GM19035 (cell line): ENCODE measurements at regions not wholly inside any gene's neighbourhood (a gene's known extent, or its start where the extent isn't known, plus 50 kb on each side); places are given as distances from the start of the nearest gene placed in this dataset.

ENCODE experiments used
- ATAC-seq: cut with Tn5 transposase; IDR thresholded peaks from one replicate; pipeline ENCODE4 v1.9.1; 2021; ENCODE audit not compliant: unreplicated experiment

- ATAC-seq, result peak; percentile 76
Observed at GRCh38 chr6:99091985-99092384, 144.2 kb upstream of the FBXL4 start.

- no peak for ATAC-seq
Observed at GRCh38 chr6:99080191-99080590, 132.4 kb upstream of the FBXL4 start.

GRCh38 chr6:99079058-99079457 lies 131.3 kb upstream of the FBXL4 start:
- no peak for ATAC-seq

GRCh38 chr6:99073223-99073622 lies 125.5 kb upstream of the FBXL4 start:
- ATAC-seq, result no peak

DNA sequence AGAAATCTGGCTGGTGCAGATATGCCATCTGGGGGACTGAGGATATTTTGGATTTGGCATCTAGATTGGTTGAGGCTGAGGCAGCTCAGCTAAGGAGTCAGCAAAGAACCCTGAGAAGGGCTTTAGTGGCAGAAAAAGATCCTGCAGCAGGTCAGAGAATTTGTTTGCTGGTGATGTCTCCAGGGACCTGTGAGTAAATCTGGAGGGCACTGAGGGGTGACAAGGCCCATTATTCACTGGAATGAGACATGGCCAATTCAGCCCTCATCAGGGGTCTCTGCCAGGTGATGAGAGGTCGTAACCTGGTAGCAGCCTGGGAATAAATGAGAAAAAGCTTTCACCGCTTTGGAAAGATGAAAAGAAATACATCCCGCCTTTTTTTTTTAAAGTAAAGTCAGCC lies 118.3 kb upstream of the FBXL4 start:
- ATAC-seq, result no peak

DNA sequence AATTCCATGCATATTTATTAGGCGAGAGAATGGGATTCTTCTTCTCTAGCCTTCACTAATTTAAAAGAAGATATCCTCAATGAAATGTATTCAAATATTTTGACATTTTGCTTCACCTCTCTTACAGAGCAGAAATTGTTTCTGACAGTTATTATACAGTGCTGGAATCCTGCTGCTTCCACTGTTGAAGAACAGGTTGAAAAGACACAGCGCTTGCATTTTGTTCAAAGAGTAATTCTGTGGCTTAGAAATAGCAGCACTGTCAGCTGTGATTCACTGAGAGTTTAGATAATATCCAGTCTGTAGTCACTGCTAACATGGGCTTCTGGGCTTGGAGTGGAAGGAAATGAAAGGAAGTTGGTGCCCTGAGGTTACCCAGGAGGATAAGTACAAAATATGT lies 117.1 kb upstream of the FBXL4 start:
- no peak for ATAC-seq

GRCh38 chr6:99036672-99037071 lies 88.9 kb upstream of the FBXL4 start:
- ATAC-seq, result no peak

GRCh38 chr6:99032396-99032795 lies 84.7 kb upstream of the FBXL4 start:
- no peak for ATAC-seq

DNA sequence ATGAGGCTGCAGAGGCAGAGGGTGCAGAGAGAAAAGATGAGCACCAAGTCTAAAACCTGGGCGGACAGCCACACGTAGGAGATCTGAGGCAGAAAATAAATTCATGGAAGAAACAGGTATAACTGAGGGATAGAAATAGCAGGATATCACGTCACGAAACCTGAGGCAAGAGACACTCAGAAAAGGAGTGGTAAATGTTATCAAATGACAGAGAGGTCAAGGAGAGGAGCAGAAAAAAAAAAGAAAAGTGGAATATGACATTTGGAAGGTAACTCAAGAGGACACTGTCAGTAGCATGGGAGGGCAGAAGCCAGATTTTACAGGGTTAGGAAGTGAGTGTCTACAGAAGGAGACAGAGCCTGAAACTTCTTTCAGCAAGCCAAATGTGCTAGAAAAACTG lies 84.2 kb upstream of the FBXL4 start:
- ATAC-seq, result no peak

- ATAC-seq, result no peak
Observed at GRCh38 chr6:99030915-99031314, 83.2 kb upstream of the FBXL4 start.

DNA sequence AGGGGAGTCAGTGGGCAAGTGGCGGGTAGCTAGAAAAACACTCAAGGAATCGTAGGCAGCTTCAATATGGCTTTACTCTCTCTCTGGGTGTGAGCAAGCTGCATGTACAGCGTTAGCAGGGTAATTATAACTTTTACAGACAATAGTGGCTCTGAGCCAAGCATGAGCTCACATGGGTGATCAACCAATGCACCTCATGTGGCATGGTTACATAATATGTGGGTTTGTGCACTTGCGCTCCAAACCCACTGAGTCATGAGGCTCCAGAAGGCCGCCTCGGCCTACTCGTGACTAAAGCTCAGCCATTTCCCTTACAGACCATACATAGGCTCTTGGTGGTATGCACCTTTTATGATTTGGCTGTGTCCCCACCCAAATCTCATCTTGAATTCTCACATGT lies 78.4 kb upstream of the FBXL4 start:
- no peak for ATAC-seq

DNA sequence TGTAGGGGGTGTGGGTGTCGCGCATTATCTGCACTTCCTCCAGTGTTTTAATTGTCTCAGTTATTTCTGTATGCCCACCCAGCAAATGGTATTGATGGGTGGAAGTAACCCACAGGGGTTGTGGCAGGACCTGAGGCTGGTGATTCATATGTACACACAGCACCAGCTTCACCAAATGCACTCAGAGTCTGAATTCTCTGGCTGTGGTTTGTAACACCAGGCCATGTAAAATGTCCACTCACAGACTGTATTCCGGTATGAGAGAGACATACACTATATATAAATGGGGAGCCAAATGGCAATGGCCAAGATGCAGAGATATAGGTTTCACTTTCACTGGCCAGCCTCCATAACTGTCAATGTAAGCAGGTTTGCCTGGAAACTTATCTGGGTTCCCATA lies 76.3 kb upstream of the FBXL4 start:
- no peak for ATAC-seq

GRCh38 chr6:99022039-99022609 lies 74.4 kb upstream of the FBXL4 start:
- ATAC-seq, result no peak

GRCh38 chr6:99019381-99019780 lies 71.6 kb upstream of the FBXL4 start:
- ATAC-seq, result no peak

DNA sequence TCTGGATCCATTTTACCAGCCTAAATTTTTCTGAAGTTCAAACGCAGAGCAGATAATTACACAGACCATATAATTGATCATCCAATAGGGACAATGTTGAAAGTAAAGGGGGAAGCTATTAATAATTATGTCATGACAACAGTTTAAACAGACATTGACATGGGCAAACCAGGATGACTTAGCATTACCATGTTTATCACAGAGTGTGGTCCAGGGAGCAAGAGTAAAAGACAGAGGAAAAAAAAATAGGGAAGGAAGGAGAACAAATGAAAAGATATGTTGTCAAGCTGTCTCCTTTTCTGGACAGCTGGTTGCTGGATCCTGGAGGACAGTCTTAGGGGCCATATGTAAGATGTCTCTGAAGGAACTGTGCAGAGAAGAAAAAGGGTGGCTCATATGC lies 69.4 kb upstream of the FBXL4 start:
- ATAC-seq, result no peak

DNA sequence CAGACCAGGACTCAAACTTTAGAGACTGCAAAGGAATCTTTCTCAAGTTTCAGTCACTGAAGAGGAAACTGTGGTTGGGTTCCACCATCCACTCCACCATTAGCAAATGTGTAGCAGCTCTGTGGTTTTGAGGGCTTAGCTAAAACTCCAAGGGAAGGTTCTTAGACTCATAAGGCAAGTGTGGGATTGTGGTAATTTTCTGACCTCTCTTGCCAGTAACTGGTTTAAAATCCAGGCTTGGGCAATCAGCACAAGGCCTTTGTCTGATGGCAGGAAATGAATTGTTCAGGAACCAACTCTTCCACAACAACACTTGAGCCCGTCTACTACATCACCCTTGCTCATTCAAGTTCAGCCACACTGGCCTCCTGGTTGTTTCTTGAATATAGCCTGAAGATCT lies 68.6 kb upstream of the FBXL4 start:
- ATAC-seq, result no peak

DNA sequence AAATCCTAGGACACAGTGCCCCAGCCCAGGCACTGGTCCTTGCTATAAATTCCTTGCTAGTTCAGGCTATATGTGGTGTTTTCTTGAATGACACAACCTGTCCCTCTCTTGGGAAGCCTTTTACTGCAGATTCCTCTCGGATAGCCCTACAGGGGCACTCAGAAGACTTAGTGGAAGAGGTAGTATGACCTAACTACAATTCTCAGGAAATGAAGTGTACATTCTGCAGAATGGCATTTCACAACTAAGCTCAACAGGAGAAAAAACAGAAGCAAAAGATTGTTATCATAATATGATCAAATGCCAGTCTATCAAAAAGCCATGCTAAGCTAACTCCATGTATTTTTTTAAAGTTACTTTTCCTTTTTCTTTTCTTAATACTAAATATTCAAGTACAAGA lies 66.3 kb upstream of the FBXL4 start:
- no peak for ATAC-seq

DNA sequence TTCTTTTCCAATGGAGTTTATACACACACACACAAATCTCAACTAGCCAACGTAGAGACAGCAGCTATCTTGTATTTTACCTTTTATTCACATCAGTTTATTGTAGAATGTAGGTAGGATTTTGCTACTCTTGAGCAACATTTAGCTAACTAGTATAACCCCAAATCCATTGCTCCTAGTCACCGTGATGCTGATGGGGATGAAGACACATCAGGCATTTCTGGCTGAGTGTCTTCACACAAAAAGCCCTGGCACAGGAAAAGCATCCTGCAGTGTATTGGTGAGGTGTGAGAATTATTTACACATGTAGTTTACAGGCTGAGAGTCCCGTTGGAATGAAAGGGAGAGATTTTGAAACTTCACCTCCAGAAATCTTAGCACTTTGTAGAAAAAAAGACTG lies 65.9 kb upstream of the FBXL4 start:
- no peak for ATAC-seq

- no peak for ATAC-seq
Observed at GRCh38 chr6:99013145-99013544, 65.4 kb upstream of the FBXL4 start.

DNA sequence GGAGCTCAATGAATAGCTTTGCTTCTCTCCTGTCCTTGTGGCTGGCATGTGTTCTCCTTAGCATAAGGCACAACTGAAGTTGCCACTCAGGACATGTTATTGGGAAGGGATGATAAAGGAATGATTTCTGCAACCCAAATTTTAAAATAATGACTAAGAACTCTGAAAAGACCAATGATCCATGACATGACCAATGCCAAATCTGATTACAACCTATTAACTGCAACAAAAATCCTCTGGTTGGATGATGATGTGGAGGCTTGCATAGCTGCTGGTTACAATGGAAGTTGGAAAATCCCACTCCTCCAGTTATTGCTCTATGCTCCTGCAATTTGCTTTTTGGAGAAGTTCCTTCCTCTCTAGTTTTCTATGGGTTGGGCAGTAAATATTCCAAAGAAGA lies 63.4 kb upstream of the FBXL4 start:
- ATAC-seq, result no peak

GRCh38 chr6:99002831-99003230 lies 55.1 kb upstream of the FBXL4 start:
- ATAC-seq, result no peak

- no peak for ATAC-seq
Observed at GRCh38 chr6:98998103-98998502, 50.4 kb upstream of the FBXL4 start.
